SW480 (cell line): ENCODE measurements at regions not wholly inside any gene's neighbourhood (a gene's known extent, or its start where the extent isn't known, plus 50 kb on each side); places are given as distances from the start of the nearest gene placed in this dataset.
"Not testable (repeated sequence)": the region's sequence is repeated elsewhere in the genome, so short reads cannot be mapped to it uniquely, and the experiment has no call there.

Experiments
- DNase-seq: peaks from one replicate; pipeline ENCODE4 v3.0.0-alpha.2; 2016; ENCODE audit warnings: low spot score

DNA sequence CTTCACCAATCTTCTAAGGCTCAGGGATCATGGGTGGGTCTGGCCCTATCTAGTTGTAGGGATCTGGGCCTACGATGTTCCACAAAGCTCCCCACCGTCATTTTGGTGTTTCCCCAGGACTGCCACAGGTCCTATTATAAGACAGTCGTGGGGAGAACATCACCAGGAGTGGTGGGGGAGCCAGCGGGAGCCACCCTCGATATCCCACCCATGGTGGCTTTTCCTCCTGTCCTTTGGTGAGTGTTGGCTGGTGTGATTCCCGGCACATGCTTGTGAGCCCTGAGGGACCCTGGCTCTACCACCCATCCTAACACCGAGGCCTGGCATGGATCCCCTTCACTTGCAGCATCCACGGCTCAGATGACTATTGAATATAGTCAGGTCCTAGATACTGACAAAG is 247.4 kb downstream of the ACTR3B start:
- DNase-seq = no peak

DNA sequence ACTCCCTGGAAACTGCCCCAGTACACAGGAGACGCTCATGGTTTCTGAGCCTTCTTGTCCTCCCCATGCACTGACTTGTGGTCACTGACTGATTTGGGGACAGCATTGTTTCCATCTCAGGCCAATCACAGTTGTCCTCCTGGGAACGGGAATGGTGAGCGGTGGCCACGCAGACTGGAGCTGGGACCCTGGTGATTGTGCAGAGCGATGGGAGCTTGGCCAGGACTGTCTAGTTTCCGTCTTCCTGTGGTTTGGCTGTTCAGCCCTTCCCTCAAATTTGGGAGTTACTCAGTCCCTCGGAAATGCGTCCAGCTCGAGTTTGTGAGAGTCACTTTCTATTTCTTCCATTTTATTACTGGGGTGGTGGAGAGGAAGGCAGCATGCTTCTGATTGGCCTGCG is 250.9 kb downstream of the ACTR3B start:
- no peak for DNase-seq

DNA sequence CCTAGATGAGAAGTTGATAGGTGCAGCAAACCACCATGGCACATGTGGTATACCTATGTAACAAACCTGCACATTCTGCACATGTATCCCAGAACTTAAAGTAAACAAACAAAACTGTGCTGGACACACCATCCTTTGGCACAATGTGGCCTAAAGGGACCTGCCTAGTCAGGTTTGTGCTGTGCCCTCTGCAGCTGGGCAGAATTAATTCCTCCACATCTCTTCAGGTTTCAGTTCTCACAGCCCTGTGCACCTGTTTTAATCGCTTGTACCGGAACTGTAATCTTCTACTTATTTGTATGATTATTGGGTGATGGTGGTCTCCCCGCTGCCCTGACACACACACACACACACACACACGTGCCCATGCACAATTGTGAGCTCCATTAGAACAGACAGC is 252.7 kb downstream of the ACTR3B start:
- no peak for DNase-seq

DNA sequence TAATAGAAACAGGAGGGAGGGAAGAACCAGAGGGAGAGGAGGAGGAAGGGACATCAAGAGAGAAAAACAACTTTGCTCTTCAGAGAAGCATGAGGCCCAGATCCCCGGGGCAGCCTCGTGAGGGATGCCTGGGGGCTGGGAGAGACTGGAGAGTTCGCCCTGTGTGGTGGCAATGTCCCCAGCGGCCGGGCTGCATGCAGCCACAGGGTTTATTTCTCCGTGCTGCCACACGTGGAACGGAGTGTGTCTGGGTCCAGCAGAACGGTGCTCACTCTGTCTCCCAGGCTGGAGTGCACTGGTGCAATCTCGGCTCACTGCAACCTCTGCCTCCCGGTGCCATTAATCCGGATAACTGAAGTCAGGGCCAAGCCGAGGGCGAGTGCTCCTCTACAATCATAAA is 257.7 kb downstream of the ACTR3B start:
- no peak for DNase-seq

DNA sequence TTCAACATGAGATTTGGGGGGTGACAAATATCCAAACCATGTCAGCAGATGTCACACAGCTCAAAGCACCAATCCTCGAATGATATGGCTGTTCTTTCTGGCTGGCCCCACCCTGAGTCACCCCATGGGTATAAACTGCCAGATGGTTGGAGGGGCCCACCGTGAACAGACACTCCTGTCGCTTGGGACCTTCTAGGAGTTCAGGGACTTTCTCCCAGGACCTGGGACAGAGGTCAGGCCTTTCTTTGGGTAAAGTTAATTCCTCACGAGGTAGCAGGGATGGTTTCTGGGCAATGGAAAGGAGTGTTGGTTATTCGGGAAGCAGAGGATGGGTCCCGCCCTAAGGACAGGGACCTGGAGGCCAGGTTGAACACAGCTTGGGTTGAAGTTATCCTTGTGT is 262.0 kb downstream of the ACTR3B start:
- DNase-seq = no peak

DNA sequence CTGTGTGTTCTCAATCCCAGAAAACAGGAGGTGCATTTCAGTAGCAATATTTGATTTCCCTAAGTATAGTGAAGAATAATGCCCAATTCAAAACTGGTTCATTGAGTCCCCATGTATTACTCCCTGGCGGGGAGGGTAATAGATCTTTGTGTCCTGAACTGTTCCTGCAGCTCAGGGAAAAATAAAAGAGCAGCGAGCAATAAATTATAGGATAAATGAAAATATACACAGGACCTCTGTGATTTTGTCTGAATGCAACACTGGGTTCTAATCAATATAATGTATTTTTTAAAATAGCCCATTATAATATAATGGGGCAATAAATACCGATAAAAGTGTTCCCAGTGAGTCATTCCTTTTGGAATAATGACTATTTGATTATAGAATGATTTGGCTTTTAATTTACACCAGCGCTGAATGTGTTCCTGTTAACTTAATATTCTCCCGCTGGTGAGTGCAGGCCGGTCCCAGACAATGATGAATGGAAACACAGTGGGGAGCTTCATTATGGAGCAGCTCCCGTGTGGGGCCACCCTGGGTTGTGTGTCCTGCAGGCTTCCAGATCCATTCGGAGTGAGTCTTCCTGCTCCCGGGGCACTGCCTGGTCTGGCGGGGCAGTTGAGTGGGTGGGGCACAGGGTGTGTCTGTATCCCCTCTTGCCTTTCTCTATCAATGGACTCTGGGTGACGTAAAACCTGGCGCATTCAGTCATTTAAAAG is 263.1 kb downstream of the ACTR3B start:
- DNase-seq = no peak

DNA sequence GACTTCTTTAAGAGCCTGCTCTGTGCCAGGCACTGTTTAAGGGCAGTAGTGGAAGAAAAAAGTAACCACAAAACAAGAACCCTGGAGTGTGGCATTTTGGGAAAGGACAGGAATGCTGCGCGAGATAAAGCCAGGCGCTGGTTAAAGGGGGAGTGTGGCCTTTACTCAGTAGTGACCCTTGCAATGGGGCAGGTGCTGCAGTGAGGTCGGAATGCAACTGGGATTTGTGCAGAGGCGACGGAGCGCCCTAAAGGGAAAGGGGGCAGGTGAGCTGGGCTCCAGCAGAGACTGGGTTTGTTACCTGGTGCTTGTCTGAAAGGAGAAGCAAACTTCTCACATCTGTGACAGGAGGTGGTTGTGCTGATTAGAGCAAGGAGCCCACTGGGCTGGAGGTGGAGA is 263.6 kb downstream of the ACTR3B start:
- no peak for DNase-seq

DNA sequence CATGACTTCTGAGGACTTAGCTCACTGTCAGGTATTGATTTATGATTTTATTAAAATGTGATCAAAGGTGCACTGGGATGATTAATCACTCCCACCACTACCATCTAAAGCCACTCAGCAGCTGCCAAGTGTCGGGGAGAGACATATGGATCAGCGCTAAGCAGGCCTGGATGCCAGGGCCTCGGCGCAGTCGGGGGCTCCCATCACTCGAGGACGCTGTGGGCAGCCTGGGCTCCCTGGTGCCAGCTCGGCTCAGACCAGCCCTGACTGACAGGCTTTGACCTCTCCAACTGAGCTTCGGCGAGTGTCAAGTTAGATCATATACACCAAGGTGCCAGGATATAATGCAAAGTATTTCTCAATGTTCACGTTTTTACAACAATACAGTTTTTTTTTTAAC is 267.7 kb downstream of the ACTR3B start:
- DNase-seq = no peak

DNA sequence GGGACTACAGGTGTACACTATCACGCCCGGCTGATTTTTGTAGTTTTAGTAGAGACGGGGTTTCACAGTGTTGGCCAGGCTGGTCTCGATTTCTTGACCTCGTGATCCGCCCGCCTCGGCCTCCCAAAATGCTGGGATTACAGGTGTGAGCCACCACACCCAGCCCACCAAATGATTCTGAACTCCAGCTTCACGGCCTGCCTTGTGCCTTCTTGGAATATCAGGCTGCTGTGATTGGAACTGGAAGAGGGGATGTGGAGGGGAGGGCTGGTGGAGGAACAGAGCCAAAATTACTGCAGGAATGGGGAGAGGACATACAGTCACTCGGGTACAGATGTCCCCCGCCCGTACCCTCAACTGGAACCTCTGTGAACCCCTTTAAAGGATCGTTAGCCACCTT is 268.4 kb downstream of the ACTR3B start:
- no peak for DNase-seq

DNA sequence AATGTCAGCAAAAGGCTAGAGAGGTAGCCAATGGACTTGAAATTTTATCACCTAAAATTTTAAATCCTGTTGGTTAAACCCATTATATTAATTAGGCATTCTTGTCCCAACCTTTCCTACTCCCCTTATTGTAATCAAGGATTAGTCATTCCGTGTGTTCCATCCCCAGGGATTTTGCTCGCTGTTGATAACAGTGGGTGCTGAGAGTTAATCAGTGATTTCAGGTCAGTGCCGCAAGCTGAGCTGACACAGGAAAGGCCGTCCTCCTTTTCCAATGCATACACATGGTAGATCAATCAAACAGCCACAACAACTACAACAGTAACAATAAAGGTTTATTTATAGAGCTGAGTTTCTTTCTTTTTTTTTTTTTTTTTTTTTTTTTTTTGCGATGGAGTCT is 271.4 kb downstream of the ACTR3B start:
- no peak for DNase-seq

DNA sequence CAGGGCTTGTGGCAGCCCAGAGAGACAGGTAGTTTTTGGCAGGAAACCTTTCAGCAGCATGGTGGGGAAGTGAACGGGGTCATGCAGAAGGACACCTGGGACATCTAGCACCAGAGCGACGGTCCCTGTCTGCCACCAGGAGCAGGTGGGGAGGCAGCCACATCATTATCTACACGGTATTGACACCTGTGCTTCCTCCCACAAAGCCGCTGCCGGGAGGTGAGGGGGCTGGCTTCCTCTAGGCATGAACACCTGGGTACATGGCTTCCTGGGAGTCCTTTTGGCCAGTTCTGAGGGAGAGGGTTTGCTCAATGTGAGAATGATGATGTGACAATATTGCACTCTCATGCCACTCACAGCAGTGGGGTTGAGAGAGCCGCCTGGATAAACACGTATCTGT is 275.2 kb downstream of the ACTR3B start:
- no peak for DNase-seq

DNA sequence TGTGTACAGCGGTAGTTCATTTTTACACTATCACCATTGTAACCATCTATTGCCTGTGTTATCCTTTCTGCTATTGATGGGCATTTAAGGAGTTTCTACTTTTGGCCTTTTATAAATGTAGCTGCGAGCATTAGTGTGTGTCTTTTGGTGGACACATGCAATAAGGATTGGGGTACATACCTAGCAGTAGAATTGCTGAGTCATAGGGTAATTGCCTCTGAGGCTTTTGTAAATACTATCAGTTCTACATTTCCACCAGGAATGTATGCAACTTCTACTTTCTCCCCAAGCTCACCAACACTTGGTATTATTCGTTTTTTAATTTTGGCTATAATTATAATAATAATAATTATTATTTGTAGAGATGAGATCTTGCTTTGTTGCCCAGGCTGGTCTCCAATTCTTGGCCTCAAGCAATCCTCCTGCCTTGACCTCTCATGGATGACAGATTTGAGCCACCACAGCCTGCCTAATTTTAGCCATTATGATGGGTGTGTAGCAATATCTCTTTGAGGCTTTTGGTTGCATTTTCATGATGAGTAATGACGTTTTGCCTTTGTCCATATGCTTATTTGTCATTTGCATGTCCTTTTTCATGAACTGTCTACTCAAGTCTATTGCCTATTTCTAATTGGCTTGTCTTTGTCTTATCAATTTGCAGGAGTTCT is 277.0 kb downstream of the ACTR3B start:
- no peak for DNase-seq

DNA sequence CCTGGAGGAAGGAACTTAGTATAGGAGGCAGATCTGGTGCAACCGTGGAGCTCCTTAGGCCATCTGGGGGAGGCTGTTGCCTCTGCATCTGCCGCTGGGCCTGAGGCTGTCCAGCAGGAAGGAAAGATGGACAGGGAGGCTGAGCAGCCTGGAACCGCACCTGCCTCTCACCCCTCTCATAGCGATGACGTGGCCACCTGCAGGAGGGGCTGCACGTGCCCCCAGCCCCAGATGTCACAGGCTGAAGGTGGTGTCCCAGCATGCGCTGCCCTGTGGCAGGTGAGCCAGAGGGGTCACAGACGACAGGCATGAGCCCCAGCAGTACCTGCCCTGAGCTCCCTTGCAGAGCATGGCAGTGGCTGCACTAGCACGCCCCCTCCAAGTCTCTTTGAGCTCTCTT is 283.9 kb downstream of the ACTR3B start:
- DNase-seq = no peak

DNA sequence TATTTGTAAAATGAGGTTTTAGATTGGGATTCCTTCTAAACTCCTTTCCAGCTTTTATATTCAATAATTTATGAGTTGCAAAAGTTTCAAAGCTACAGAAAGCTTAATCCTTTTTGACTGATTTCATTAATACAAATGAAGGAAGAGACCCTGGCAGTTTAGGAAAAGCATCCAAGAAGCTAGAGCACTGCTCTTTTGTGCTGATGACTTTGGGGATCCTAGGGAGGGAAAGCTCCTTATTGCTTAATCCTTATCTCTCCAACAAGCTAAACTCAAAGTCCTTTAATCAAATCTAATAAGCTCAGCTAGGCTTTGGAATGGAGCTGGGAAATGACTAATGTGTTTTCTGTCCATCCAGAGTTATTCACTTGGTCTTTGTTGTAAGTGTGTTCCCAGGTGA is 285.4 kb downstream of the ACTR3B start:
- no peak for DNase-seq

DNA sequence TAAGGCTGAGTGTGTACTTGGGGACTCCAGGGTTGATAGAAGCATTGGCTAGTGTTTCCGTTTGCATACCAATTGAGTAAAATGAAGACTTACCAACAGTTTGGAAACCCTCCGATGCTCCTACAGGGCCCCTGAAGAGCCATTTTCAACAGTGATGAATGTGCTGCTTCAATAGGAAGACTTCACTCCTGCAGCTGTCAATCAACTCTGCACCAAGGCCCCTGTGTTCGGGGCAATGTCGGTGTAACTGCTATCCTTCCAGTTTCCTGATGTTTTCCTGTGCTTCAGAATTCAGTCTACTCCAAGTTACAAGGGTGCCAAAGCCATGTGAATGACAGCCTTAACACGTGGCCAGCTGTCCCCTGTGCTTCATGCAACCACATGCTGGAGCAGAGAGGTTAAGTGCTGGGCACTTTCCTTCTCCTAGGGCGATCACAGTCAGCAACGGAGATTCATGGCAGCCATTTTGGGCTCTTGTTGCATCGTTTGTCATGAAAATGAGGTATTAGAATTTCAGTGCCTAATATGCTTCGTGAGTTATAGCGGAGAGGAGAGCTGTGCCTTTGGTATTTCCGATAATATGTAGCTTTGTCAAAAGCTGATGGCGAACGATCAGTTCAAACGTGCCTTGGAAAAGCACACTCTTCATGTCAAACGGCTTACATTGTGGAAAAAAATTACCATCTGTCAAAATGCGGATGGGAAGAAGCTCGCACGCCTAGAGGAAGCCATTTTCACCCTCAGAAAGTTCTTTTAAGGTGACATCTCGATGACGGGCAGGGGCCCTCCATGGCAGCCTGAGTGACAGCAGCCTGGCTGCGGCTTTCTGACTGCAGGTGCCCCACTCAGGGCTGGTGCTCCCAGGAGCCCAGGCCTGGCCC is 287.8 kb downstream of the ACTR3B start:
- DNase-seq = no peak

DNA sequence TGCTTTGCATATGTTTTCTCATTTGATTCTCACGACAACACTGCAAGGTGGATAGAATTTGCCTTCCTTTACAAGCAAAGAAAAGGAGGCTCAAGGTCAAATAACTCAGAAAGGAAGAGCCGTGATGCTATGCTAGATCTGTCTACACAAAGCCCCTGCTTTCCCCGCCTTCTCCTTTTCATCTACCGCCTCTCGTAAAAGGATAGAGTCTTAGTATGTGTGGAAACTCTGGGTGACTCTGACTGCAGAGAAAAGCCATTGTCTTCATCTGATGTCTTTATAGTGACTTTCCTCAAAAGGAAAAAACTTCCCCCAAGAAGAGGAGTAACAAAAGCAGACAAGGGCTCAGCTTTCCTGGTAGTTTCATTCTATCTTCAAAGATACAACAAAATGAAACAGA is 292.7 kb downstream of the ACTR3B start:
- no peak for DNase-seq

DNA sequence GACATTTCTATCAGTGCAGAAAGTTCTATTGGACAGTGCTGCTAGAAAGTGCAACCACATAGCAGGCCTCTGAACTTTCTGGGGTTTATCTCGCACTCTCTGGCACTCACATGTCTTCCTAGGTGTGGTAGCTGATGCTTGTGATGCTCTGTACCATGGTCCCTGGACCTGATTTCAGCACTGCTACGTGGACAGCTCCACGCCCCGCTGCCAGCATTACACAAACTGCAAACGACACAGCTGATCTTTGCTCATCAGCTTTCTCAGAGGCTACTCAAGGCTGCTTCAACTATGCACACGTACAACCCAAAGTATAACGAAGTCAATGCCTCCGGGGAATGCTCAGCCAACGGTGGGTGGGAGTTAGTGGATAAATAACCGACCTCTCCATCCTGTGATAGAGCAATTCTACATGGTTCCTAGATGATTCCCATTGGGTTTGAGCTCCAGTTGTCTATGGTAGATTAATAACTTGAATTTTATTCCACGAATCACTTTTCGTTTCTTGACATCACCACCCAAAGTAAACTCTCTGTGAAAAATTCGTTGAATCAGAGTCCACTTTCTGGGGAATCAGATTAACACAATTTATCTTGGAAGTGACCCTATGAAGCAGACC is 302.5 kb downstream of the ACTR3B start:
- DNase-seq = no peak

DNA sequence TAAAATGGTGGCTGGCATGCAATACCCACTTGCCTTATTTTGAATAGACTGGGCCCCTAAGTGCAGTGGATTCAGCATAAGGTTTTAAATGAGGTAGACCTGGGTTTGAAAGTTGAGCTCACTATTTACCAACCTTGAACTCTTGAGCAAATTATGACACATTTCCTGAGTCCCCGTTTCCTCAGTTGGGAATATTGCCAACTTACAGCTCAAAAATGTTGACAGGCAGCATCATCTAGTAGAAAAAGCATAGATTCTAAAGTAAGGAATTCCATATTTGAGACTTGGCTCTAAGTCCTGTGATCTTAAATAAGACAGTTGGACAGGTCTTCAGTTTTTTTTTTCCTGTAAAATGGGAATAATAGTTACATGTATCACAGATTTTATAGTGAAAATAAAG is 305.5 kb downstream of the ACTR3B start:
- no peak for DNase-seq

DNA sequence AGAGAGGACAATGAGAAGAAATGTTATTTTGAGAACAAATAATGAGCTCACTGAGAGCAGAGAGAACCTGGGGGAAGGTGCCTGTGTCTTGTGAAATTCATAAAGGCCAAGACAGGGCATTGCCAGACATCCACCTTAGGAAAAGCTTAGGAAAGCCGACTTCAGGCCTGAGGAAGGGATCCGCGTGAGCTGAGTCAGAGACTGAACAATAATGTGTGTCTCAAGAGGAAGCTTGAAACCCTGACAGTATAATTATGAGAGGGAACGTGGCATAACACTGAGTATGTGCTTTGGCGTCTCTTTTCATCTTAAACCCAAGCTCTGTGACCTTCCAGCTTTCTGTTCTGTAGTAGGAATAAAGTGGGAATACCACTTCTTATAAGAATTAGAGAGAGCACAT is 307.2 kb downstream of the ACTR3B start:
- DNase-seq = no peak

DNA sequence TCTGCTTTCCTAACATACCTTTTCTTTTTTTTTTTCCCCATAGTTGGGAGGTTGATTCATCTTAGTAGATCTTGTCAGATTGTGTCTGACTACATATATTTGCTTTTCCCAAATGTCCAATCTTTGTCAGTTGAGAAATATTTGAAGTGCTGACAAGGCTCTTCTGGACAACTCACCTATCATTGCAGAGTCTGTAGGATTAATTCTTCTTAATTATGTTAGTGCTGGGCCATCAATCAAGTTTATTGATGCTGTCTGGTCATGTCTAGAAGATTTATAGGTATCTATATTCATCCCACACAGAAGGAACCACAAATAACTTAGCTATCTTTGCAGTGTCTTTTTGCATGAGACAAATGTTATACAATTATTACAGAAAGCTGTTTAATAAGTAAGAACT is 310.6 kb downstream of the ACTR3B start:
- no peak for DNase-seq

DNA sequence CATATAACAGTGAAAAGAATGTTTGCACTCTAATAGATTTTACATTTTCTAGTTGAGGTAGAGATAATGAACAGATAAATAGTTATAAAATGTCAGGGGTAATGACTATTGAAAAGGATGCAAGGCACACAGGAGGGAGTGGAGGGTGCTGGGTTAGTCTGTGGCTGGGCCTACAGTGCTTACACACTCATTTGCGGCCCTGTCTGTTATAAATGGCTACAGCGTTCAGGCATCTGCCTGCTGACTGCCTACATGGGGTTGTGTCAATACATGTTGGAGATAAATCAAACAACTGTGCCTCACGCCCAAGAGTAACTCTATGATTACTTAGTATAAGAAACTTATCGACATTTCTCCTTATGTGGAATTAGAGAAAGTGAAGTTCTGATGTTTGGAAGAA is 313.3 kb downstream of the ACTR3B start:
- no peak for DNase-seq

DNA sequence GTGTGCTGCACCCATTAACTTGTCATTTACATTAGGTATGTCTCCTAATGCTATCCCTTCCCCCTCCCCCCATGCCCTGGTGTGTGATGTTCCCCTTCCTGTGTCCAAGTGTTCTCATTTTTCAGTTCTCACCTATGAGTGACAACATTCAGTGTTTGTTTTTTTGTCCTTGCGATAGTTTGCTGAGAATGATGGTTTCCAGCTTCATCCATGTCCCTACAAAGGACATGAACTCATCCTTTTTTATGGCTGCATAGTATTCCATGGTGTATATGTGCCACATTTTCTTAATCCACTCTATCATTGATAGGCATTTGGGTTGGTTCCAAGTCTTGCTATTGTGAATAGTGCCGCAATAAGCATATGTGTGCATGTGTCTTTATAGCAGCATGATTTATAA is 316.7 kb downstream of the ACTR3B start:
- not testable (repeated sequence) for DNase-seq

DNA sequence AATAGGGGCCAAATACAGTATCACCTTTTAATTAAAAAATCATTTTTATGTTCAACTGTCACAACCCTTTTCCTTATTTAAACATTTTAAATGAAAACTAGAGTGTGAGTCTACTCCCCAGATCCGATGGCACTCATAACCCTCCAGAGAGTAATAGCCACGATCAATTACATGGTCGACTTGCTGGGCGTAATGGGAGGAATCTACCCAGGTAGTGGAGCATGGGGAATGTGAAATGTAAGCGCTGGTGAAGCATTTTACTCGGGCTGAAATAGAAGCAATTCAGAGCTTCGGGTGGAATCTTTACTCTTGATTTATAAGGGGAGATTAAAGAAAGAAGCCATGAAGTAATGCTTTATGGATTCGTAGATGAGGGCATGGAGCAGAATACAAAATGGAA is 321.9 kb downstream of the ACTR3B start:
- no peak for DNase-seq
